IPS-NIHi7 (cell line): ENCODE measurements at regions not wholly inside any gene's neighbourhood (a gene's known extent, or its start where the extent isn't known, plus 50 kb on each side); places are given as distances from the start of the nearest gene placed in this dataset.

Source experiments
- DNase-seq: peaks from one replicate; pipeline ENCODE4 v3.0.0; 2012; ENCODE audit warnings: mixed read lengths; ENCODE audit errors: extremely low spot score

DNA sequence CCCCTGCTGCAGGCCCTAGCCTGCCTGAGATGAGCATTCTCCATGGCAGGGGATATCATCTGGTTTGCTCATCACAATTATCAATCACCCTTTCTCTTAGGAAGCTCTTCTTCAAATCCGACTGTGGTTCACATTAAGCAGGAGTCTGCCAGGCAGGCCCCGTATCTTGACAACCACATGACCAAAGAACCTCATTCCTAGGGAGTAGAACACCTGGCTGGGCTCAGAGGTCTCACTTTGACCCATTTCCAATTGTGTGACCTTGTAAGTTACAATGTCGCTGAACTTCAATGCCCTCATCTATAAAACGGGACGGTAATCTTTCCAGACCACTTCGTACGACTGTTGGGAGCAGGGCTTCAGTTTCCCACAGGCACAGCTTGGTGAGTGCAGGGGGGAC, 156.4 kb upstream of the PCBD1 start:
- no peak for DNase-seq

GRCh38 chr10:71045204-71045809, 156.9 kb upstream of the PCBD1 start:
- DNase-seq: no peak

GRCh38 chr10:71045936-71046335, 157.6 kb upstream of the PCBD1 start:
- DNase-seq: no peak

- no peak for DNase-seq
Observed at GRCh38 chr10:71046747-71047146, 158.4 kb upstream of the PCBD1 start.

DNA sequence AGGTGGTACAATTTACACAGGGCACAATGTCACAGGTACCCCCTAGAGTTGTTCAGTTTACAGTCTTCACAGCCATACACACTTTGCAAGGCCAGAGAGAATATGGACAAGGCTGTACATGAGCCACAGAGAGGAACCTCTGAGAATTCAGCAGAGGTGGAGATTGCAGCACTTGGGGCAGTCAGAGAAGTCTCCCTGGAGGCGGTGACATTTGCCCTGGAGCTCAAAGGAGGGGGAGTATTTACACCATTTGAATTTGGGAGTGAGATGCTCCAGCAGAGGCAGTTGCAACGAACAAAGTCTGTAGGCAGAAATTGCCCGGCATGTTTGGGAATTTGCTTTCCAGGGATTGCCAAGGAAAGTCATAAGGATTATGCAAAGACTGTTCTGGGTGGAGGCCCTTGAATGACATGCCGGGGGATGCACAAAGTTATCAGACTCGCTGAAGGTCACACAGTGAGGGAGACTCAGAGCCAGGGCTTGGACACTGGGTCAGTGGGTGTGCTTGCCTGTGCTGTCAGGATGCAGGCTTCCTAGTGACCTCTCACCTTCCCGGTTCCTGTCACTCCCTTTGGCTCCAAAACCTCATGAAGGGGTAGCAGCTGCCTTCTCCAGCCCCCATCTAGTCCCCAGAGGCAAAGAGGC, 160.7 kb upstream of the PCBD1 start:
- DNase-seq: no peak

DNA sequence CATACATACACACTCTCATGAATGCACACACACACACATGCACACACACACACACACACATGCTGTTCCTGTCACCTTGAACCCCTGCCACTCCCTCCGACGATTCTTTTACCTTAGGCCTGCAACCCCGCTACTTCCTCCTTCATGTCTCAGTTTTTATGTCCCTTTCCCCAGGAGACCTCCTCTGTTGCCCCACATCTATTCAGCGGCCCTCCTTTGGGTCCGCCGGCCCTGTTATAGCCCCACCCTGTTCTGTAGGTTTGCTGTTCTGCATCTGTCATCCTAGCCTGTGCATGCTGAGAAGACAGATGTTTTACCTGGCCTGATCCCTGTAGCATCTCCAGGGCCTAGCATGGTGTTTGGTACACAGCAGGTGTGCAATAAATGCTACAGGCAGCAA, 161.6 kb upstream of the PCBD1 start:
- DNase-seq: no peak

- no peak for DNase-seq
Observed at GRCh38 chr10:71052076-71052660, 160.2 kb upstream of the UNC5B start.

GRCh38 chr10:71052708-71053107, 159.7 kb upstream of the UNC5B start:
- no peak for DNase-seq

DNA sequence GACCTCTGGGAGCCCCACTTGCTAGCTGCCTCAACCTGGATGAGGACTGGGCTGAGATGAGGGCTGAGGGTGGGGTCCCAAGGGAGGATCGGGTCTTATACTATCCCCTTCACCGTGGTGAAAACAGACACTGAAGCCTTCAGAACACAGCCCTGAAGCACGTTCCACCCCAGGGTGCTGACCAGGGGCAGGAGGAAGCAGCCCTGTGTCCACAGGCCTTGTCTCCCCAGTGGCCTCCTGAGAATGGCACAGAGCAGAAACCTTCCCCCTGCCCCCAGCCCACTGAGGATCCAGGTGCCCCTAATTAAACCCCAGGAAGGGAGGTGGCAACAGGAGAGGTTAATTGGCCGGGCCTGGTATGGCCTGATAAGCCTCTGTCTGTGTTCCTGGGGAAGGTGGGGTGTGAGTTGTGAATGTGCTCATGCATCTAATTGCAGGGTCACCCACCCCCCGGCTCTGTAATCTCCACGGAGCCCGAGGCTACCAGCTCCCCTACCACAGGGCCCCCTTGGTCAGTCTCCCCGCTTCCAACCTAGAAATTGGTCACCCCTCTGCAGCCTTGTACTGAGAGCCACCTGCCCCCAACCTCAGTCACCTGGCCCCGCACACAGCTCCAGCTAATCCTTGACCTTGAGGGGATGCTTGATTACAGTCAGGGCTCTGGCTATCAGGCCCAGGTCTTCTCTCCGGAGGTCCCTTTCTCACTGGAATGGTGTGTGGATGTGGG, 159.0 kb upstream of the UNC5B start:
- no peak for DNase-seq

DNA sequence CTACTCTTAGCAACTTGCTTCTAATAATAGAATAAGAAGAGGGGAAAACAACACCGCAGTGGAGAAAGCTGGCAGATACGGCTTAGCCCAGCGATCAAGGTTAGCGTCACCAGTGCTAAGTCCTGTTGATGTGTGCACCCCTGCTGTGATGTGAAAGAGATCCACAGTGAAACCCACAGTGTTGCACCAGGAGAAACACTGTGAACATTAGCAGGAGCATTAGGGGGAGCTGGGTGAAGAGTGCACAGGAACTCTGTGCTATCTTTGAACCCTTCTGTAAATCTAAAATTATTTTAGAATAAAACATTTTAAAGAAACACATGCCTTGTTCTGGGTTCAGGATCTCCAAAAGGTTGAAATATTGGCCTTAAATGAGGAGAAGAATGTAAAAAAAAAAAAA, 154.1 kb upstream of the UNC5B start:
- DNase-seq: no peak

DNA sequence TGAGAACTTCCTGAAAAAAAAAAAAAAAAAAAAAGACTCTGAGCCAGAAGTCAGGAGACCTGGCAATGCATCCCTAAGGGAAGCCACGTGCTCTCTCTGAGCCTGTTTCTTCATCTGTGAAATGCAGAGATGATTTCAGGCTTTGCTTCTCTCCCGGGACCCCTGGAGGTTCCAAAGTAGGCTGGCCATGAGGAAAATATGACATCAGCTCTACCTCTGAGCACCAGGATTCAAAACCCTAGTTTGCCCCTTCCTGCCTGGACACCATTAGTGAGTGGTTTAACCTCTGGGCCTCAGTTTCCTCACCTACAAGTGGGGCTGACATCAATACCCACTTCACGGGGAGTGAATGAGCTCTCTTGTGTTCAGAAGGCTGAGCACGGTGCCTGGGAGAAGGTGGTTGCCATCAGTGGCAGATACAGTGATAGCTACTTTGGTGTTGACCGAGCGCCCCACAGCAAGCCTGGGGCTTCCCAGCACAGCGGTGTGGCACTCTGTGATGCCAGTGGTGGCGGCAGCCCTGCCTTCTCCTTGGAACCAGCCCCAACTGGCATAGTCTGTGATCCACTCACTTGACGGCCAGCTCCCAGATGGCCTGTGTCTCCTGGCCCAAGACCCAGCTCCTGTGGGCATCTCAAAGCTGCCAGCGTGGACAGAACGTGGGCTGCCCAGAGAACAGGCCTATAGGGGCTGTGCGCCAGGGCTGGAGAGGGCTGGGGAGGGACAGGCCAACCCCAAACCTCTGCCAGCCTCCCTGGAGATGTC, 153.1 kb upstream of the UNC5B start:
- no peak for DNase-seq

- DNase-seq: no peak
Observed at GRCh38 chr10:71059943-71060342, 152.4 kb upstream of the UNC5B start.

- no peak for DNase-seq
Observed at GRCh38 chr10:71060476-71061426, 151.6 kb upstream of the UNC5B start.

DNA sequence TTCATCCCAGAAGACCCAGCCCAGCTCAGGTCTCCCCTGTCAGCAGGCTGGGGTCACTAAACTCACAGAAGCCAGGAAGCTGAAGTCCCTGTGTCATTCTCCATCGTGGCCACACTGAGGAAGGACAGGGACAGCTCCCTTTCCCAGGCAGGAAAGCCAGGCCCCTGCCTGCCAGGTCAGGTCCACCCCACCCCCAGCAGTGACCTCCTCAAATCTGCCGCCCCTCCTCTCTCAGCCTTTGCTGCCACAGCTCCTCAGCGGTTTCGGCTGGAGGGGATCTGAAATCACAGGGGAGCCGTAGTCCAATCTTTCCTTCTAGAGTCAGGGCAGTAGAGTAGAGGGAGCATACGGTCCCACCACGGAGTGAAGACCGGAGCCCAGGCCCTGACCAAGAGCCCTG, 150.9 kb upstream of the UNC5B start:
- no peak for DNase-seq

GRCh38 chr10:71062156-71062555, 150.2 kb upstream of the UNC5B start:
- DNase-seq: no peak

DNA sequence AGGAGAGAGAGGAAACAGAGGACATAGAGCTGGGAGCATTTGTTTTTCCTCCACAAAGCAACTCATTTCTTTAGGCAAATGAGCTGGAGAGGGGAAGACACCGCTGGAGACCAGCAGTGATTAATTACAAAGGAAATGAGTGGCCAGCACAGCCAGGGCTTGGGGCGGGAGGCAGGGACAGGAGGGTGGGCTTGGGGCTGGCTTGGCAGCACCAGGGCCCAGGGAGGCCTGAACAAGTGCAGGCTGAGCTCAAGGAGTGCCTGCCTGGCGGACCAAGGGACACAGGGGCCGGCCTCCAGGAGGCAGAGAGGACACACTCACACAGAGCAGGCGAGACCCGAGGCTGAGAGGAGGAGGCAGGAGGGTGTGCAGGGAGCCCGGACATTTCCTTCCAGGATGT, 149.0 kb upstream of the UNC5B start:
- no peak for DNase-seq

DNA sequence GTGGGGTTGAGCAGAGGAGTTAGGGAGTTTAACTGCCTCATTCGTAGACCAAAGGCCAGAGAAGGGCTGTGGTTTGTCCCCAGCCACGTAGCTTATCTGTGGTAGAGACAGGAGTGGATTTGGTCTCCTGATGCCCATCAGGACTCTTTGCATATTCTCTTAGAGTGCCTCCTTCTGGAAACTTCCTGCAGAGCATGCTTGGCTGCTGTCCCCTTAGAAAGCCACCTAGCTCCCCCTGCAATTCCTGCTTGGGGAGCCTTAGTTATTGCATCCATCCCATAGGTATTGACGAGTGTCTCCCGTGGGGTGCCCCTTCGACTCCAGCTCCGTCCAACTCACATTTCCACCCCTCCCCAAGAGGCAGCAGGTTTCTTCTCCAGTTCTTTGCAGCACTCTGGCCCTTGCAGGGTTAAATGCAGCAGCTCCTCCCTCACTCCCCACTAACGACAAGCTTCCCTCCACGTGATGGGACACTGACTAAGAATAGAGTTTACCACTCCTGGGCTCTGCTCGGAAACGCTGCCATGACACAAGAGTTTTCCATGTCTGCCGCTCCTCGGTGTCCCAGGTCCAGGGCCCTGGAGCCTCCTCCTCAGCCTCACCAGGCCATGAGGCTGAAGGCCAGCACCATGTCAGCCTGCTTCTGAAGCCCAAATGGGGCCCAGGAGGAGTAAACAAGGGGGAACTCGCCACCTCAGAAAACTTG, 147.8 kb upstream of the UNC5B start:
- no peak for DNase-seq

DNA sequence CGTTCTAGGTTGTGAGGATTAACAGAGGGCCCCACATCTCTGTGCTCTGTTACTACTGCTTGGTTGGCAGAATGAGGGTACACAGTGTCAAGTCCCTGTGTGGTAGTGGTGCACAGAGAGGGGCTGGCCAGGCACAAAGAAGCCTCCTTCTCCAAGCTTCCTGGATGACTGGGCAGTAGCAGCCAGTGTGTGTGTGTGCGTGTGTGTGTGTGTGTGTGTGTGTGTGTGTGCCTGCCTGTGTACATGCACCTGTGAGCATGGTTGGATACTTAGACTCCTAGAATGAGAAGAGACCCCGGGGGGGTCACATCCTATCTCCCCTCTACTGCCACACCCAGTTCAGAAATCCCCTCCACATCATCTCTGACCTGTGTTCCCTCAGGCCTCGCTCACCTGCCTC, 146.7 kb upstream of the UNC5B start:
- no peak for DNase-seq

- DNase-seq: no peak
Observed at GRCh38 chr10:71066600-71066999, 145.8 kb upstream of the UNC5B start.

DNA sequence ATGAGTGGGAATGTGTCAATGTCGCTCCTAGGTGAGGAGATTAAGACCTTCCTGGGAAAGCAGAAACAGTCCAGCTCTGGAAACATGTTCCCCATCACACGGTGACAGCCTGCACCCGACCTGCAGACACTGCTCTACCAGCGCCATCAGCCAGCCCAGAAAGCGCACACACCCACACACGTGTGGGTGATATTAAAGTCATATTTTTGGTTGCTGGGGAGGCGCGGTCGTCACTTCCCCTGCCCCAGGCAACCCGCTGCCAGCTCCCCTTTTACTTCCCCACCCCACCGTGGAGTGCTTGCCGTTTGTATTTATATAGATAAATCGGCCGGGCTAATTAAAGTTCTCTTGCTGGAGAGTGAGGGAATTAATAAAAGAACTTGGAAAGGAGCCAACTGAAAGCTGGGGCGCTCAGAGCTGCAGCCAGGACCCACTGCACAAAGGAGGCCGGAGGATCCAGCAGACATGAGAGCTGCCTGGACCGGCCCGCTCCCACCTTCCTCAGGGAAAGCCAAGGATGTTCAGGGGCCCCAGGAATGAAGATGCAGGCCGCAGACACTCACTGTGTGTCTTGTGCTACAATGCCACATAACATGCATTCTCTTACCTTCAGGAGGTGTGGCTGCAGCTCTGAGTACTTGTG, 145.2 kb upstream of the UNC5B start:
- no peak for DNase-seq
